ENCODE measurements at regions not wholly inside any gene's neighbourhood (a gene's known extent, or its start where the extent isn't known, plus 50 kb on each side); places are given as distances from the start of the nearest gene placed in this dataset.

DNA sequence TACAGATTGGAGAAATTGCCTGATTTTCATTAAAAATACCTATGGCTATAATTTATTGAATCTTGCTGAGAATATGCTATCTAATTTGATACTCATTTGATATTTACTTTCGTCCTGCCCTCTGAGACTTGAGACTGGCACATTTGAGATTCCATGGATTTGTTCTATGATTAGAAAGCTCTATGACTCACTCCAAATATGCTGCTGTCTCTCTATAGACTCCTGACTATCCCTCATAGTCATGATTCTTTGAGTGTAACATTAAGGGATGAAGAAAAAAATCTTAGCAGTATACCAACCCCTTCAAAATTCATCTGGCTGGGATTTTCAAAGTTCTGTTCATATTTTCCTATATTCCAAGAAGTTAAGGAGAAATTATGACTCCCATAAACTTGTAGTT is 191.9 kb downstream of the LRIG3 start:
- no peak for TF ChIP-seq CEBPB (IDR thresholded peaks at IDR 0.05)
- TF ChIP-seq EGR1 (IDR thresholded peaks at IDR 0.05): no peak
- no peak for TF ChIP-seq RAD21 (IDR thresholded peaks at IDR 0.05; ENCODE audit: low read depth)
- TF ChIP-seq CREB1 (IDR thresholded peaks at IDR 0.05; ENCODE audit: low read depth): no peak
- TF ChIP-seq, protein P1, sequence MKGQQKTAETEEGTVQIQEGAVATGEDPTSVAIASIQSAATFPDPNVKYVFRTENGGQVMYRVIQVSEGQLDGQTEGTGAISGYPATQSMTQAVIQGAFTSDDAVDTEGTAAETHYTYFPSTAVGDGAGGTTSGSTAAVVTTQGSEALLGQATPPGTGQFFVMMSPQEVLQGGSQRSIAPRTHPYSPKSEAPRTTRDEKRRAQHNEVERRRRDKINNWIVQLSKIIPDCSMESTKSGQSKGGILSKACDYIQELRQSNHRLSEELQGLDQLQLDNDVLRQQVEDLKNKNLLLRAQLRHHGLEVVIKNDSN (IDR thresholded peaks at IDR 0.05): no peak
- TF ChIP-seq ZBTB7A (IDR thresholded peaks at IDR 0.05; ENCODE audit: low read depth): no peak
- TF ChIP-seq TEAD4 (IDR thresholded peaks at IDR 0.05): no peak
- TF ChIP-seq, protein P2, sequence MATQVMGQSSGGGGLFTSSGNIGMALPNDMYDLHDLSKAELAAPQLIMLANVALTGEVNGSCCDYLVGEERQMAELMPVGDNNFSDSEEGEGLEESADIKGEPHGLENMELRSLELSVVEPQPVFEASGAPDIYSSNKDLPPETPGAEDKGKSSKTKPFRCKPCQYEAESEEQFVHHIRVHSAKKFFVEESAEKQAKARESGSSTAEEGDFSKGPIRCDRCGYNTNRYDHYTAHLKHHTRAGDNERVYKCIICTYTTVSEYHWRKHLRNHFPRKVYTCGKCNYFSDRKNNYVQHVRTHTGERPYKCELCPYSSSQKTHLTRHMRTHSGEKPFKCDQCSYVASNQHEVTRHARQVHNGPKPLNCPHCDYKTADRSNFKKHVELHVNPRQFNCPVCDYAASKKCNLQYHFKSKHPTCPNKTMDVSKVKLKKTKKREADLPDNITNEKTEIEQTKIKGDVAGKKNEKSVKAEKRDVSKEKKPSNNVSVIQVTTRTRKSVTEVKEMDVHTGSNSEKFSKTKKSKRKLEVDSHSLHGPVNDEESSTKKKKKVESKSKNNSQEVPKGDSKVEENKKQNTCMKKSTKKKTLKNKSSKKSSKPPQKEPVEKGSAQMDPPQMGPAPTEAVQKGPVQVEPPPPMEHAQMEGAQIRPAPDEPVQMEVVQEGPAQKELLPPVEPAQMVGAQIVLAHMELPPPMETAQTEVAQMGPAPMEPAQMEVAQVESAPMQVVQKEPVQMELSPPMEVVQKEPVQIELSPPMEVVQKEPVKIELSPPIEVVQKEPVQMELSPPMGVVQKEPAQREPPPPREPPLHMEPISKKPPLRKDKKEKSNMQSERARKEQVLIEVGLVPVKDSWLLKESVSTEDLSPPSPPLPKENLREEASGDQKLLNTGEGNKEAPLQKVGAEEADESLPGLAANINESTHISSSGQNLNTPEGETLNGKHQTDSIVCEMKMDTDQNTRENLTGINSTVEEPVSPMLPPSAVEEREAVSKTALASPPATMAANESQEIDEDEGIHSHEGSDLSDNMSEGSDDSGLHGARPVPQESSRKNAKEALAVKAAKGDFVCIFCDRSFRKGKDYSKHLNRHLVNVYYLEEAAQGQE (IDR thresholded peaks at IDR 0.05; ENCODE audit: low read depth): no peak
- no peak for TF ChIP-seq TCF12 (IDR thresholded peaks at IDR 0.05; ENCODE audit: low read depth)
- TF ChIP-seq, protein P3, sequence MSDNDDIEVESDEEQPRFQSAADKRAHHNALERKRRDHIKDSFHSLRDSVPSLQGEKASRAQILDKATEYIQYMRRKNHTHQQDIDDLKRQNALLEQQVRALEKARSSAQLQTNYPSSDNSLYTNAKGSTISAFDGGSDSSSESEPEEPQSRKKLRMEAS (IDR thresholded peaks at IDR 0.05): no peak
- no peak for TF ChIP-seq FOXM1 (IDR thresholded peaks at IDR 0.05; ENCODE audit: borderline replicate concordance, low read depth)
- TF ChIP-seq EP300 (IDR thresholded peaks at IDR 0.05; ENCODE audit: borderline replicate concordance): no peak

DNA sequence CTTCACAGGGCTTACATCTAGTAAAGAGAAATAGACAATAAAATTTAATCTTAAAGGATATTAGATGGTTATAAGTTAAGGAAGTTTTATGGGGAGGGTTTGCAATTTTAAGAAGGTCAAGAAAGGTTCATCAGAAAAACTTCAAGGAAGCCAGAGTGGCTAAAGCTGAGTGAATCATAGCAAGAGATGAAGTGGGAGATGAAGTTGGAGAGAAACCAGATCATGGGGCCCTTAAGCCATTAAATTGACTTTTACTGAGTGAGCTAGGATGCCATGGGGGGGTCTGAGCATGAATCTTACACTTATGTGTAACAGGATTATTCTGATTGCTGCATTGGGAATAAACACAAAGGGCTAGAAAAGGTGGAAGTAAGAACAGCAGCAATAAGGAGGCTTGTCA is 189.2 kb downstream of the LRIG3 start:
- TF ChIP-seq NFIC (IDR thresholded peaks at IDR 0.05) (no peak), ZBTB7A (IDR thresholded peaks at IDR 0.05; ENCODE audit: low read depth) (no peak), CREB1 (IDR thresholded peaks at IDR 0.05; ENCODE audit: low read depth) (no peak), CEBPB (IDR thresholded peaks at IDR 0.05) (no peak), TAF1 (IDR thresholded peaks at IDR 0.05; ENCODE audit: low read depth) (no peak), FOXM1 (IDR thresholded peaks at IDR 0.05; ENCODE audit: borderline replicate concordance, low read depth) (no peak), TEAD4 (IDR thresholded peaks at IDR 0.05) (no peak), YY1 (IDR thresholded peaks at IDR 0.05; ENCODE audit: low read depth) (no peak), EGR1 (IDR thresholded peaks at IDR 0.05) (no peak), TCF12 (IDR thresholded peaks at IDR 0.05; ENCODE audit: low read depth) (no peak), EP300 (IDR thresholded peaks at IDR 0.05; ENCODE audit: borderline replicate concordance) (no peak), RAD21 (IDR thresholded peaks at IDR 0.05; ENCODE audit: low read depth) (no peak)
- TF ChIP-seq, protein P2 (IDR thresholded peaks at IDR 0.05; ENCODE audit: low read depth): no peak
- TF ChIP-seq, protein P3 (IDR thresholded peaks at IDR 0.05): no peak
- TF ChIP-seq, protein P1 (IDR thresholded peaks at IDR 0.05): no peak

DNA sequence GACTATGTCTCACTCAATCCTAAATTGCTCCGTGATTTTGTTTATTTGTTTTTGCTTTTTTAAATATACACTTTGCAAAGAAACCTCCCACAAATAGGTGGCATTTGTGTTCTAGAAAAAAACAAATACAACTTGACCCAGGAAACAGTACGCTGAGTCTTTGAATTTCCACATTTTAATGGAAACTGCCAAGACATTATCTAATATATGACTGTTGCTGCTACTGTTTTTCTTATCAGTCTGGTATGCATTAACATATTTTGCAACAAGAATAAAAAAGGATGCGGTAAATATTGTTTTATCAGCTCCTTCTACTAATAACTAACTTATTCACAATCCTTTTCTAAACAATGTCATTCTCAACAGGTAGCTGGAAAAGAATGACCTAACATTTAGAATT is 187.4 kb downstream of the LRIG3 start:
- TF ChIP-seq FOXM1 (IDR thresholded peaks at IDR 0.05; ENCODE audit: borderline replicate concordance, low read depth) (no peak), YY1 (IDR thresholded peaks at IDR 0.05; ENCODE audit: low read depth) (no peak), CREB1 (IDR thresholded peaks at IDR 0.05; ENCODE audit: low read depth) (no peak), TEAD4 (IDR thresholded peaks at IDR 0.05) (no peak), TCF12 (IDR thresholded peaks at IDR 0.05; ENCODE audit: low read depth) (no peak), TAF1 (IDR thresholded peaks at IDR 0.05; ENCODE audit: low read depth) (no peak), NFIC (IDR thresholded peaks at IDR 0.05) (no peak)
- TF ChIP-seq, protein P2 (IDR thresholded peaks at IDR 0.05; ENCODE audit: low read depth): no peak
- TF ChIP-seq, protein P3 (IDR thresholded peaks at IDR 0.05): no peak

DNA sequence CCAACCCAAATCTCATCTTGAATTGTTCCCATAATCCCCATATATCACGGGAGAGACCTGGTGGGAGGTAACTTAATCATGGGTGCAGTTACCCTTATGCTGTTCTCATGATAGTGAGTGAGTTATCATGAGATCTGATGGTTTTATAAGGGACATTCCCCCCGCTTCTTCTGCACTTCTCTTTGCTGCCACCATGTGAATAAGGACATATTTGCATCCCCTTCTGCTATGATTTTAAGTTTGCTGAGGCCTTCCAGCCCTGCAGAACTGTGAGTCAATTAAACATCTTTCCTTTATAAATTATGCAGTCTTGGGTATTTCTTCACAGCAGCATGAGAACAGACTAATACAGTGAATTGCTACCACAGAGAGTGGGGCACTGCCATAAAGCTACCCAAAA is 179.1 kb downstream of the LRIG3 start:
- TF ChIP-seq CEBPB (IDR thresholded peaks at IDR 0.05): no peak
- TF ChIP-seq EP300 (IDR thresholded peaks at IDR 0.05; ENCODE audit: borderline replicate concordance): no peak
- TF ChIP-seq RAD21 (IDR thresholded peaks at IDR 0.05; ENCODE audit: low read depth): peak; percentile 27; the same call in 1 of the 2 replicates
- no peak for TF ChIP-seq ZBTB7A (IDR thresholded peaks at IDR 0.05; ENCODE audit: low read depth)
- TF ChIP-seq TAF1 (IDR thresholded peaks at IDR 0.05; ENCODE audit: low read depth): no peak

All from Ishikawa (cell line).